WI38 (cell line): ENCODE measurements at regions not wholly inside any gene's neighbourhood (a gene's known extent, or its start where the extent isn't known, plus 50 kb on each side); places are given as distances from the start of the nearest gene placed in this dataset.

ENCODE experiments used
- H3K4me3 ChIP-seq: 2 replicates; pipeline ENCODE4 v1.5.1; 2011; ENCODE audit warnings: low read depth, mild to moderate bottlenecking, control low read depth, low read length
- TF ChIP-seq, protein P1 (sequence below): IDR thresholded peaks from 2 replicates; pipeline ENCODE4 v1.5.1; 2012; ENCODE audit warnings: low read depth, mild to moderate bottlenecking, control low read depth, low read length

DNA sequence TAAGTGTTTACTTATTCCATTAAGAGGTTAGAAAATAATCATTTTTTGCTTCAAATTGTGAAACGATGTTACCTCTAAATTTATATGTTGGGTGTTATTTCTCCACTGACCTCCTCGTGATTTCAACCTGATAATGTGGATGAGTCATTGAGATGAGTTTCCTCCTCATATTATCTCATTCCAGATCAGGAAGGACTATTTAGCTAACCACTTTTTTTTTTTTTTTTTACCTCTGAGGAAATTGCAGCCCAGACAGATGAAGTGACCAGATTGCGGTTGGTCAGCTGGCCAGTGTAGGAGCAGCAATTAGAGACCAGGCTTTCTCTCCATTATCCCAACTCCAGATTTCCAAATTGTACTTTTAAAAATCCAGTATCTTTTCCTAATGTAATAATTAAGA lies 248.7 kb downstream of the FZD1 start:
- no peak overlapping the region for H3K4me3 ChIP-seq
- TF ChIP-seq, protein P1, sequence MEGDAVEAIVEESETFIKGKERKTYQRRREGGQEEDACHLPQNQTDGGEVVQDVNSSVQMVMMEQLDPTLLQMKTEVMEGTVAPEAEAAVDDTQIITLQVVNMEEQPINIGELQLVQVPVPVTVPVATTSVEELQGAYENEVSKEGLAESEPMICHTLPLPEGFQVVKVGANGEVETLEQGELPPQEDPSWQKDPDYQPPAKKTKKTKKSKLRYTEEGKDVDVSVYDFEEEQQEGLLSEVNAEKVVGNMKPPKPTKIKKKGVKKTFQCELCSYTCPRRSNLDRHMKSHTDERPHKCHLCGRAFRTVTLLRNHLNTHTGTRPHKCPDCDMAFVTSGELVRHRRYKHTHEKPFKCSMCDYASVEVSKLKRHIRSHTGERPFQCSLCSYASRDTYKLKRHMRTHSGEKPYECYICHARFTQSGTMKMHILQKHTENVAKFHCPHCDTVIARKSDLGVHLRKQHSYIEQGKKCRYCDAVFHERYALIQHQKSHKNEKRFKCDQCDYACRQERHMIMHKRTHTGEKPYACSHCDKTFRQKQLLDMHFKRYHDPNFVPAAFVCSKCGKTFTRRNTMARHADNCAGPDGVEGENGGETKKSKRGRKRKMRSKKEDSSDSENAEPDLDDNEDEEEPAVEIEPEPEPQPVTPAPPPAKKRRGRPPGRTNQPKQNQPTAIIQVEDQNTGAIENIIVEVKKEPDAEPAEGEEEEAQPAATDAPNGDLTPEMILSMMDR = no peak

DNA sequence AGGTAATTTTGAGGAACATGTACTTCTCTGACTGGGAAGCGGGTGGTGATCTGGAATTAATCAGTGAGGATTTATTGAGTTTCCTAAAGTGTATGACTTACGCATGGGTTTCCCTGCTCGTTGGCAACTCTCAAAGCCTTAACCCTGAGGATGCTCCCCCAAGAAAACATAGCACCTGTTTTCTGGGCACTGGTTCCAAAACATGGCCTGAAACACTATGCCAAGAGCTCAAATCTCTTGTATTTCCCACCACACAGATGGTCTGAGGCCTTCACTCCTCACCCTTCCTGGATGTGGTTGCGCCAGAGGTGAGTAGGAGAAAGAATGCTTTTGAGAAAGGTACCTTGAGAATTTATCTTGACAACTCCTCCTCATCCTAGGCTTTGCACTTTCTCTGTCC lies 250.4 kb downstream of the FZD1 start:
- TF ChIP-seq, protein P1 = no peak
- H3K4me3 ChIP-seq = no peak overlapping the region

DNA sequence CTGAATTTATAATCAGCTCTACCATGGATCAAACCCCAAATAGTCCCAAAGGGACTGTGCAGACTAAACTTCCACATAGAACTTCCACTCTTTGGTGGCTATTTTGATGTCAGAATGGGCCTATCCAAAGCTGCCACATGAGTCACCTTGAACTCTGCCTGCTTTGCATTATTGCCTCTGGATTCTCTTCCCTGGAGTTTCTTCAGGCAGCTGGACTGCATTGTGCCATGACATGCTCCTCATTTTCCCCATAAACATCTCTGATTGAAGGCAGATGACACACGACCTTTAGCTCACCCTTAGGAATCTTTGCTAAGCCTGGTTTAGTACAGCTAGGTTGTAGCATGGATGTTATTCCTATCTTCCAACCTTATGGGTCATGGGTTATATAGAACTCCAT lies 251.7 kb downstream of the FZD1 start:
- no peak overlapping the region for H3K4me3 ChIP-seq
- TF ChIP-seq, protein P1 = no peak

DNA sequence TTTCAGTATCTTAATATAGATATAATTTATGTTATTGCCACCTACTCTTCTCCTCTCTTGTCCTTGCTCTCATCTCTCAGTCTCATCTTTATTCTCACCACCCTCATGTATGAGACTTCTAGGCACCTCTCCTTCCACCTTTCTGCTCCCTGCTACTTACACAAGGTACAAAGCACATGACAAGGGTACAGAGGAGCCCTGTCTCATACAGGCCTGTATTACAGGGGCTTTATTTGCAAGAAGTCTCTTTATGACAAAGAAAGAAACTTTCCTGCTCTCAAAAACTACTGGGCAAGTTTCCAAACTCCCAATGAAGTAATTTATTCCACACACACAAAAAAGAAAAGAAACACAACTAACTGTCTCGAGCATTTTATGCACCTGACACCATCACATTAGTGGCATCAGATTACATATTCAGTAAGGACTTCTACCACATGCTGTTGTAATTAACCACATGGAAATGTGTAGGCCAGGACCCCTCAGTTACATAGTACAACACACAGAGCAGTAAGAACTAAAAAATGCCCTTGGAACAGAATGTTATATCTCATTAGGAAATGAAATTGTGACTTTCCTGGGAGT lies 253.1 kb downstream of the FZD1 start:
- TF ChIP-seq, protein P1 = no peak

DNA sequence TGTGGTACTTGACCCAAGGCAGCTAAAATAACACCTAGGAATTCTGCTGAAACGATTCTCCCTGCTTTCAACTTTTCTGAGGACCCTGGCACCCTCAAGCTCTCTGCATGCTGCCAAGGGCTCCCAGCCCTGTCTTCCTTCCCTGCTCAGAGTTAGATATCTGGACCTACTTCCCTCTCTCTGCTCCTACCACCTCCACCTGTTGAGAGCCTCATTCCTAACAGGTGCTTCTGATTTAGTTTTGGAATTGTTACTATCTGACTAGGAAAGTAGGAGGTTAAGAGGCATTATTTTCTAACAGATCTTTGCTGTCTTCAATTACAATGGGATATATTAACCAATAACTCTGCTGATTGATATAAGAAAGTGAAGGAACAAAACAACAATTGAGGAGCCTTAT lies 253.8 kb downstream of the FZD1 start:
- TF ChIP-seq, protein P1 = no peak
- no peak overlapping the region for H3K4me3 ChIP-seq

More for the DNA sequence above, 253.1 kb downstream of the FZD1 start:
- no peak overlapping the region for H3K4me3 ChIP-seq

DNA sequence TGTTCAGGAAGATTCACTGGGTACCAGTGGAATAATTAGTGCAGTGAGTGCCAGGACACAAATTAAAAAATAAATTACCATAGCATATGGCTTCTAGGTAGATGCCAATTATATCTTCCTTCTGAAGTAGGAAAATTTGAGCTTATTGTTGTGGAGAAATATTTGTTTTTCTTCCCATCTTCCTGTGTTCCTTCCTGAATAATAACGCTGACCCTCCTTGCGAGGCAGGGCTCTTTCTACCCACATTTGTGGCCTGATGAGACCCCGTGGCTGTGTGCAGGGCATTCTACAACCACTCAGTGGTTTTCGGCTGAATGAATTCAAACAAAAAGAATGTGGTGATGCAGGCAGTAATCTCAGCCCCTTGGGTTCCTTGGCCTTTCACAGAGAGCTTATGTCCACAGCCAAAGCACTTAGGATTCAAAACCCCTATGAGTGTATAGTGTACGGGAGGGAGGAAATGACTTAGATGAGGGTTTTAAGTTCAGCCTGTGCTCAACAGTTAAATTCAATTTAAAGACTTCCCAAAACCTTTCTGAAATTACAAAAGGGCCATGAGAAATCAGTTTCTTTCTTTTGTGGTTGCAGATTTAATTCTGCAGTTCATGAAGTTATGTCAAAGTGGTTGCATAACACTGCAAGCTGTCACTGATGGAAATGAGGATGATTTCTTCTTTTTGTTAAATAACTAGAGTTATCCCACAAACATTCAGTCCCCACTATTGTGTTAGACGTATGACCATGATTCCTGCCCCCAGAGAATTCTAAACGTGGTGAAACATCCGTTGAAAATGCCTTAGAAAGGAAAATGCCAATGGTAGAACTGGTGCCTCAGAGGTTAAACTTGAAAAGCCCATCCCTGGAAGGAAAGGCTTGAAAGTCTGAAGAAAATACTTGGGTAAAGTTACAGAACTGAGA lies 255.3 kb downstream of the FZD1 start:
- no peak overlapping the region for H3K4me3 ChIP-seq
- TF ChIP-seq, protein P1 = no peak

DNA sequence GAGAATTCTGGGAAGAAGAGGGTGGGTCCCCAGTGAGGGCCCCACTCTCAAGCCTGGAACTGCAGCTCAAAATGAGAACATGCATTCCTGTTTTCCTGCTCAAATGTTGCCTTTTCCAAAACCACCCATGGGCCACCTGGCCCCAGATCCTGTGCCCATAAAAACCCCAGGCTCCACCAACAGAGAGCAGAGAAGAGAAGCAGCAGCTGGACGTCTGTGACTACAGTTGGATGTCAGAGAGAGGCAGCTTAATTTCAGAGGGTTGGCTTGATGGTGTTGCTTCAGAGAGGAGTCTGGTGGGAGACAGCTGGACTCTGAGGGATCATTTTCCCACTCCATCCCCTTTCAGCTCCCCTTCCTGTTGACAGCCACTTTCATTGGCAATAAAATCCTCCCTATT lies 256.4 kb downstream of the FZD1 start:
- TF ChIP-seq, protein P1 = no peak
- H3K4me3 ChIP-seq = no peak overlapping the region
